ENCODE measurements at regions not wholly inside any gene's neighbourhood (a gene's known extent, or its start where the extent isn't known, plus 50 kb on each side); places are given as distances from the start of the nearest gene placed in this dataset.

GRCh38 chr13:107275312-107275711 is 707.4 kb upstream of the ARGLU1 start:
- Histone ChIP-seq H3K27me3 (no peaks in the 10 kb centered on the region), H3K27ac (no peak overlapping the region), H3K36me3 (no peaks in the 10 kb centered on the region), H3K4me3 (no peak overlapping the region), H3K4me1 (no peaks in the 10 kb centered on the region), H3K9me3 (no peaks in the 10 kb centered on the region)
- intact Hi-C loops (cut with DNase I; ENCODE audit: low total_unique reads): no loop called here
- DNase-seq (ENCODE audit: low spot score in 2 of 2): no peak
- TF ChIP-seq POLR2AphosphoS5 (IDR thresholded peaks at IDR 0.05) (no peak), POLR2A (IDR thresholded peaks at IDR 0.05) (no peak), CTCF (IDR thresholded peaks at IDR 0.05) (no peak)

GRCh38 chr13:107271227-107271626 is 703.3 kb upstream of the ARGLU1 start:
- intact Hi-C loops (cut with DNase I; ENCODE audit: low total_unique reads): no loop called here
- Histone ChIP-seq H3K27me3 (no peaks in the 10 kb centered on the region), H3K4me1 (no peaks in the 10 kb centered on the region), H3K27ac (no peak overlapping the region), H3K9me3 (no peaks in the 10 kb centered on the region), H3K36me3 (no peaks in the 10 kb centered on the region), H3K4me3 (no peak overlapping the region)
- DNase-seq (ENCODE audit: low spot score in 2 of 2): no peak
- TF ChIP-seq POLR2A (IDR thresholded peaks at IDR 0.05) (no peak), POLR2AphosphoS5 (IDR thresholded peaks at IDR 0.05) (no peak), CTCF (IDR thresholded peaks at IDR 0.05) (no peak)

- no peak overlapping the region for H3K27ac ChIP-seq
- no peaks in the 10 kb centered on the region for H3K27me3 ChIP-seq
- H3K9me3 ChIP-seq: no peaks in the 10 kb centered on the region
- no peak for DNase-seq (ENCODE audit: low spot score in 2 of 2)
- no peaks in the 10 kb centered on the region for H3K4me1 ChIP-seq
- TF ChIP-seq POLR2AphosphoS5 (IDR thresholded peaks at IDR 0.05) (no peak), CTCF (IDR thresholded peaks at IDR 0.05) (no peak), POLR2A (IDR thresholded peaks at IDR 0.05) (no peak)
- no peaks in the 10 kb centered on the region for H3K36me3 ChIP-seq
- intact Hi-C loops (cut with DNase I; ENCODE audit: low total_unique reads): no loop called here
- H3K4me3 ChIP-seq: no peak overlapping the region
These were observed 698.7 kb upstream of the ARGLU1 start for GRCh38 chr13:107266657-107267056.

- Histone ChIP-seq H3K9me3 (no peaks in the 10 kb centered on the region), H3K27me3 (no peaks in the 10 kb centered on the region), H3K27ac (no peak overlapping the region), H3K4me3 (no peak overlapping the region), H3K4me1 (no peaks in the 10 kb centered on the region), H3K36me3 (no peaks in the 10 kb centered on the region)
- TF ChIP-seq POLR2A (IDR thresholded peaks at IDR 0.05) (no peak), CTCF (IDR thresholded peaks at IDR 0.05) (no peak), POLR2AphosphoS5 (IDR thresholded peaks at IDR 0.05) (no peak)
- DNase-seq (ENCODE audit: low spot score in 2 of 2): no peak
- intact Hi-C loops (cut with DNase I; ENCODE audit: low total_unique reads): no loop called here
These were observed 690.8 kb upstream of the ARGLU1 start for GRCh38 chr13:107258599-107259187.

- Histone ChIP-seq H3K4me3 (no peak overlapping the region), H3K27ac (no peak overlapping the region), H3K27me3 (no peaks in the 10 kb centered on the region), H3K36me3 (no peaks in the 10 kb centered on the region), H3K4me1 (no peaks in the 10 kb centered on the region), H3K9me3 (no peaks in the 10 kb centered on the region)
- intact Hi-C loops (cut with DNase I; ENCODE audit: low total_unique reads): no loop called here
- TF ChIP-seq POLR2A (IDR thresholded peaks at IDR 0.05): no peak
- TF ChIP-seq POLR2AphosphoS5 (IDR thresholded peaks at IDR 0.05): no peak
- TF ChIP-seq CTCF (IDR thresholded peaks at IDR 0.05): no peak
- DNase-seq (ENCODE audit: low spot score in 2 of 2): no peak
These were observed 686.5 kb upstream of the ARGLU1 start for GRCh38 chr13:107254392-107254791.

Data from breast epithelium (tissue), 4 donors.